H1 (cell line): ENCODE measurements at regions not wholly inside any gene's neighbourhood (a gene's known extent, or its start where the extent isn't known, plus 50 kb on each side); places are given as distances from the start of the nearest gene placed in this dataset.

ENCODE experiments used
- HDAC6 ChIP-seq: IDR thresholded peaks from one replicate; pipeline ENCODE4 v1.7.1; 2012; ENCODE audit warnings: low read depth, mild to moderate bottlenecking, inconsistent platforms, low read length, moderate library complexity
- POU5F1 ChIP-seq: IDR thresholded peaks from 2 replicates; pipeline ENCODE4 v1.6.1; 2011; ENCODE audit warnings: low read depth, mild to moderate bottlenecking, low read length, moderate library complexity
- RAD21 ChIP-seq, 2 experiments: IDR thresholded peaks in 1 of 2; conservative IDR thresholded peaks in 1 of 2; 2 replicates each; pipeline ENCODE4 v1.6.1; 2011; ENCODE audit warnings: low read depth in 2 of 2, low read length in 2 of 2, improper control_type of control experiment in 1 of 2, inconsistent platforms in 1 of 2, mild to moderate bottlenecking in 1 of 2, moderate library complexity in 1 of 2
- TF ChIP-seq, protein P1 (sequence below), 3 experiments: IDR thresholded peaks; 1 replicate in 2 of 3; 2 replicates in 1 of 3; pipeline versions ENCODE4 v1.5.1 to v1.6.1; 2011; ENCODE audit warnings: low read length in 3 of 3, mild to moderate bottlenecking in 3 of 3, inconsistent platforms in 2 of 3, low read depth in 1 of 3, moderate library complexity in 1 of 3; ENCODE audit not compliant: insufficient read depth in 1 of 3; ENCODE audit errors: control extremely low read depth in 1 of 3

DNA sequence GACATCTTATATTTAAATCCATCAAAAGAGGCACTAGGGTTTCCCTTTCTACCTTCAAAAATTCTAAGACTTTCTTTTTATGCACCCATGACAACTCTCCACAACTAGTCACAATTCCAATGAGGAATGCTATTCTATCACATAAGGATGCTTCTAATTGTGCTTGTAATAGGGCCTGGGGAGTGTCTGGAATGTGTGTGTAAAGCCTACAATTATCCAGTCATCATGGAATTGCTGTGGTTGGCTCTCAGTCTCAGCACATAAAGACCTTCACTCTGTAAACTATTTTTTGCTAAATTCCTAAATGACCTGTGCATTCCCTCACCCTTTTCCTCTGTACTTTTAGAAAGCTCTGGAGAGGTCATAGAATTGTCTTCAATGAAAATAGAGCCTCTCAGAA lies 86.7 kb downstream of the EPDR1 start (continued):
- TF ChIP-seq, protein P1, sequence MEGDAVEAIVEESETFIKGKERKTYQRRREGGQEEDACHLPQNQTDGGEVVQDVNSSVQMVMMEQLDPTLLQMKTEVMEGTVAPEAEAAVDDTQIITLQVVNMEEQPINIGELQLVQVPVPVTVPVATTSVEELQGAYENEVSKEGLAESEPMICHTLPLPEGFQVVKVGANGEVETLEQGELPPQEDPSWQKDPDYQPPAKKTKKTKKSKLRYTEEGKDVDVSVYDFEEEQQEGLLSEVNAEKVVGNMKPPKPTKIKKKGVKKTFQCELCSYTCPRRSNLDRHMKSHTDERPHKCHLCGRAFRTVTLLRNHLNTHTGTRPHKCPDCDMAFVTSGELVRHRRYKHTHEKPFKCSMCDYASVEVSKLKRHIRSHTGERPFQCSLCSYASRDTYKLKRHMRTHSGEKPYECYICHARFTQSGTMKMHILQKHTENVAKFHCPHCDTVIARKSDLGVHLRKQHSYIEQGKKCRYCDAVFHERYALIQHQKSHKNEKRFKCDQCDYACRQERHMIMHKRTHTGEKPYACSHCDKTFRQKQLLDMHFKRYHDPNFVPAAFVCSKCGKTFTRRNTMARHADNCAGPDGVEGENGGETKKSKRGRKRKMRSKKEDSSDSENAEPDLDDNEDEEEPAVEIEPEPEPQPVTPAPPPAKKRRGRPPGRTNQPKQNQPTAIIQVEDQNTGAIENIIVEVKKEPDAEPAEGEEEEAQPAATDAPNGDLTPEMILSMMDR (IDR thresholded peaks at IDR 0.05; ENCODE audit: control extremely low read depth in 1 of 3, insufficient read depth in 1 of 3, low read depth in 1 of 3, low read length in 3 of 3), result no peak
- TF ChIP-seq HDAC6 (no peak), RAD21 (IDR thresholded peaks at IDR 0.05 in 1 of 2, conservative IDR thresholded peaks at IDR 0.05 in 1 of 2; ENCODE audit: low read depth in 2 of 2, low read length in 2 of 2) (no peak), POU5F1 (no peak)
- TF ChIP-seq, all 59 proteins: peak for 0
